Uterus (tissue), 3 donors: ENCODE measurements at regions not wholly inside any gene's neighbourhood (a gene's known extent, or its start where the extent isn't known, plus 50 kb on each side); places are given as distances from the start of the nearest gene placed in this dataset.

Source experiments
- DNase-seq, 2 donors: peaks; one replicate each; pipeline ENCODE4 v3.0.0-alpha.2; 2019 to 2020
- H3K27ac ChIP-seq, 2 donors: fragments of 200-600 bp; sonication (generic); 1 replicate in 1 of 2; 2 replicates in 1 of 2; pipeline ENCODE4 v1.5.1; 2016 to 2018
- H3K27me3 ChIP-seq, 2 donors: fragments of 200-600 bp; sonication (generic); one replicate each; pipeline ENCODE4 v1.5.1; 2018 to 2019; ENCODE audit warnings: control low read depth in 1 of 2
- H3K36me3 ChIP-seq, 2 donors: fragments of 200-600 bp; sonication (generic); one replicate each; pipeline ENCODE4 v1.5.1; 2019; ENCODE audit warnings: control low read depth in 1 of 2
- H3K4me1 ChIP-seq, 2 donors: fragments of 200-600 bp; sonication (generic); one replicate each; pipeline ENCODE4 v1.5.1; 2018 to 2019; ENCODE audit warnings: control low read depth in 1 of 2
- H3K4me3 ChIP-seq, 2 donors: fragments of 200-600 bp; sonication (generic); 1 replicate in 1 of 2; 2 replicates in 1 of 2; pipeline ENCODE4 v1.5.1; 2018 to 2019; ENCODE audit warnings: mild to moderate bottlenecking in 1 of 2
- H3K9me3 ChIP-seq, 2 donors: fragments of 200-600 bp; sonication (generic); one replicate each; pipeline ENCODE4 v1.5.1; 2019; ENCODE audit warnings: control low read depth in 1 of 2
- CTCF ChIP-seq, 4 experiments: fragments of 200-600 bp in 2 of 4; fragments of 450-650 bp in 2 of 4; sonication (generic) in 2 of 4; IDR thresholded peaks; one replicate each; pipeline ENCODE4 v1.5.1; 2016 to 2019; ENCODE audit warnings: antibody characterized with exemption in 4 of 4, mild to moderate bottlenecking in 2 of 4, moderate library complexity in 1 of 4
- POLR2A ChIP-seq, 2 donors: fragments of 450-650 bp; IDR thresholded peaks; one replicate each; pipeline ENCODE4 v1.6.1; 2016; ENCODE audit warnings: antibody characterized with exemption in 2 of 2, mild to moderate bottlenecking in 1 of 2, moderate library complexity in 1 of 2
- intact Hi-C: fragments of 100-400 bp; cut with DNase I; formaldehyde crosslinking; loops from one replicate; pipeline ENCODE4 v1.15.1; 2023; ENCODE audit warnings: low total_unique reads
- donor health status: DM: yes; HTN: yes; CAD: no.

- no peaks in the 10 kb centered on the region for H3K36me3 ChIP-seq
- no peak overlapping the region for H3K27ac ChIP-seq
- H3K4me3 ChIP-seq = no peak overlapping the region
- no peaks in the 10 kb centered on the region for H3K4me1 ChIP-seq
- no peaks in the 10 kb centered on the region for H3K27me3 ChIP-seq
- intact Hi-C loops = no loop called here
- no peak for TF ChIP-seq POLR2A (IDR thresholded peaks at IDR 0.05)
- no peak for TF ChIP-seq CTCF (IDR thresholded peaks at IDR 0.05)
- no peak for DNase-seq
- no peaks in the 10 kb centered on the region for H3K9me3 ChIP-seq
Observed at GRCh38 chr5:107263387-107264018, 407.2 kb downstream of the EFNA5 start.

GRCh38 chr5:107257885-107258520 lies 412.7 kb downstream of the EFNA5 start:
- H3K4me1 ChIP-seq = no peaks in the 10 kb centered on the region
- H3K4me3 ChIP-seq = no peak overlapping the region
- H3K27ac ChIP-seq = no peak overlapping the region
- H3K36me3 ChIP-seq = no peaks in the 10 kb centered on the region
- H3K27me3 ChIP-seq = no peaks in the 10 kb centered on the region
- TF ChIP-seq CTCF (IDR thresholded peaks at IDR 0.05) = no peak
- TF ChIP-seq POLR2A (IDR thresholded peaks at IDR 0.05) = no peak
- intact Hi-C loops = no loop called here
- H3K9me3 ChIP-seq = no peaks in the 10 kb centered on the region
- no peak for DNase-seq

GRCh38 chr5:107254902-107255234 lies 415.9 kb downstream of the EFNA5 start:
- intact Hi-C loops = no loop called here
- no peak overlapping the region for H3K27ac ChIP-seq
- TF ChIP-seq POLR2A (IDR thresholded peaks at IDR 0.05) (no peak), CTCF (IDR thresholded peaks at IDR 0.05) (no peak)

GRCh38 chr5:107254214-107254901 lies 416.4 kb downstream of the EFNA5 start:
- DNase-seq = no peak
- H3K27me3 ChIP-seq = no peaks in the 10 kb centered on the region
- no peaks in the 10 kb centered on the region for H3K36me3 ChIP-seq
- H3K4me3 ChIP-seq = no peak overlapping the region
- no peaks in the 10 kb centered on the region for H3K9me3 ChIP-seq
- H3K4me1 ChIP-seq = no peaks in the 10 kb centered on the region
- TF ChIP-seq CTCF (IDR thresholded peaks at IDR 0.05) (no peak), POLR2A (IDR thresholded peaks at IDR 0.05) (no peak)
- no peak overlapping the region for H3K27ac ChIP-seq
- intact Hi-C loops = no loop called here

More at GRCh38 chr5:107254902-107255234, 415.9 kb downstream of the EFNA5 start:
- Histone ChIP-seq H3K4me1 (no peaks in the 10 kb centered on the region), H3K9me3 (no peaks in the 10 kb centered on the region), H3K27me3 (no peaks in the 10 kb centered on the region), H3K4me3 (no peak overlapping the region), H3K36me3 (no peaks in the 10 kb centered on the region)
- DNase-seq = no peak

- no peak overlapping the region for H3K4me3 ChIP-seq
- H3K27ac ChIP-seq = no peak overlapping the region
- no peaks in the 10 kb centered on the region for H3K9me3 ChIP-seq
- intact Hi-C loops = no loop called here
- DNase-seq = no peak
- no peaks in the 10 kb centered on the region for H3K4me1 ChIP-seq
- no peak for TF ChIP-seq CTCF (IDR thresholded peaks at IDR 0.05)
- no peak for TF ChIP-seq POLR2A (IDR thresholded peaks at IDR 0.05)
- no peaks in the 10 kb centered on the region for H3K36me3 ChIP-seq
- no peaks in the 10 kb centered on the region for H3K27me3 ChIP-seq
Observed at GRCh38 chr5:107253246-107253645, 417.5 kb downstream of the EFNA5 start.
